ENCODE measurements at regions not wholly inside any gene's neighbourhood (a gene's known extent, or its start where the extent isn't known, plus 50 kb on each side); places are given as distances from the start of the nearest gene placed in this dataset.

- Histone ChIP-seq H3K4me1 (ENCODE audit: control insufficient read depth, insufficient read depth, low read length) (no peaks in the 10 kb centered on the region), H2AFZ (ENCODE audit: control insufficient read depth, low read depth, low read length) (no peak overlapping the region), H4K20me1 (ENCODE audit: control insufficient read depth, insufficient read depth) (no peaks in the 10 kb centered on the region), H3K27ac (ENCODE audit: control insufficient read depth, insufficient read depth) (no peak overlapping the region), H3K27me3 (replicated peaks in 1 of 2; ENCODE audit: control insufficient read depth in 2 of 2, insufficient read depth in 2 of 2, low read length in 1 of 2) (no peaks in the 10 kb centered on the region; a peak in 2 of 4 replicates), H3K36me3 (ENCODE audit: control insufficient read depth in 2 of 2, insufficient read depth in 2 of 2, low read length in 1 of 2) (no peaks in the 10 kb centered on the region), H3K9me3 (replicated peaks; ENCODE audit: control insufficient read depth, insufficient read depth, low read length) (no peaks in the 10 kb centered on the region), H3K4me2 (ENCODE audit: control insufficient read depth, insufficient read depth) (no peak overlapping the region), H3K4me3 (no peak overlapping the region), H3K9ac (ENCODE audit: control insufficient read depth, insufficient read depth, low read length) (no peak overlapping the region), H3K79me2 (ENCODE audit: control insufficient read depth, insufficient read depth, low read length) (no peaks in the 10 kb centered on the region)
- WGBS (ENCODE audit: insufficient coverage, insufficient replicate concordance, low lambda C conversion rate, missing lambda C conversion rate) = 31% methylated on average over 2 of the region's 2 CpGs
- in situ Hi-C loops (cut with MboI) = no loop called here
- FAIRE-seq = no peak
- intact Hi-C loops (cut with micrococcal nuclease; ENCODE audit: unreplicated experiment) = no loop called here
- ChIA-PET CTCF (no interaction called here), POLR2A (no interaction called here), SMC1A (ENCODE audit: uncharacterized antibody, unreplicated experiment) (no interaction called here), RAD21 (ENCODE audit: unreplicated experiment) (no interaction called here)
- no TSS peak for BruUV-seq (replicated peaks)
- TF ChIP-seq GATAD2B (conservative IDR thresholded peaks at IDR 0.05; ENCODE audit: low read depth) = no peak
- no peak for ATAC-seq
- DNase-seq (ENCODE audit: low read depth, low spot score) = no peak
Measured at GRCh38 chr11:93940395-93940794, 80.8 kb upstream of the HEPHL1 start.

- ATAC-seq (no peak), DNase-seq (ENCODE audit: low read depth, low spot score) (no peak), FAIRE-seq (no peak)
- POLR2A ChIA-PET = interaction anchor here (0.7 kb wide), 1 partner anchor 903 kb away, joined by 3 read pairs; no protein-coding TSS in a partner anchor
- Histone ChIP-seq H3K9me3 (replicated peaks; ENCODE audit: control insufficient read depth, insufficient read depth, low read length) (no peaks in the 10 kb centered on the region), H2AFZ (ENCODE audit: control insufficient read depth, low read depth, low read length) (no peak overlapping the region), H3K4me2 (ENCODE audit: control insufficient read depth, insufficient read depth) (no peak overlapping the region), H3K4me1 (ENCODE audit: control insufficient read depth, insufficient read depth, low read length) (no peaks in the 10 kb centered on the region), H3K36me3 (ENCODE audit: control insufficient read depth in 2 of 2, insufficient read depth in 2 of 2, low read length in 1 of 2) (no peaks in the 10 kb centered on the region), H3K27ac (ENCODE audit: control insufficient read depth, insufficient read depth) (no peak overlapping the region), H3K4me3 (no peak overlapping the region), H3K27me3 (replicated peaks in 1 of 2; ENCODE audit: control insufficient read depth in 2 of 2, insufficient read depth in 2 of 2, low read length in 1 of 2) (no peaks in the 10 kb centered on the region), H4K20me1 (ENCODE audit: control insufficient read depth, insufficient read depth) (no peaks in the 10 kb centered on the region), H3K79me2 (ENCODE audit: control insufficient read depth, insufficient read depth, low read length) (no peaks in the 10 kb centered on the region), H3K9ac (ENCODE audit: control insufficient read depth, insufficient read depth, low read length) (no peak overlapping the region)
- SMC1A ChIA-PET (ENCODE audit: uncharacterized antibody, unreplicated experiment) = no interaction called here
- 0% methylated on average over 2 of the region's 2 CpGs for WGBS (ENCODE audit: insufficient coverage, insufficient replicate concordance, low lambda C conversion rate, missing lambda C conversion rate)
- in situ Hi-C loops (cut with MboI) (no loop called here), intact Hi-C loops (cut with micrococcal nuclease; ENCODE audit: unreplicated experiment) (no loop called here)
- BruUV-seq (replicated peaks) = no TSS peak
- CTCF ChIA-PET = interaction anchor here (1.2 kb wide), 1 partner anchor 21 kb away, joined by 3 read pairs; no protein-coding TSS in a partner anchor
- RAD21 ChIA-PET (ENCODE audit: unreplicated experiment) = interaction anchor here (0.7 kb wide), 1 partner anchor 811 kb away, joined by 3 read pairs; no protein-coding TSS in a partner anchor
- TF ChIP-seq ZNF622 (IDR thresholded peaks at IDR 0.05) (no peak), CBX3 (IDR thresholded peaks at IDR 0.05; ENCODE audit: borderline replicate concordance, low read depth) (no peak), SMAD1 (IDR thresholded peaks at IDR 0.05; ENCODE audit: low read depth, partially characterized antibody) (no peak), ESRRA (IDR thresholded peaks at IDR 0.05; ENCODE audit: low read length) (no peak), HDAC2 (IDR thresholded peaks at IDR 0.05) (no peak), TCF3 (IDR thresholded peaks at IDR 0.05; ENCODE audit: borderline replicate concordance, insufficient read depth, low read depth, low read length) (no peak), CHD4 (IDR thresholded peaks at IDR 0.05) (no peak), POU2F2 (IDR thresholded peaks at IDR 0.05; ENCODE audit: borderline replicate concordance, low read depth, low read length) (no peak), HDAC6 (IDR thresholded peaks at IDR 0.05; ENCODE audit: unreplicated experiment) (no peak), ZBTB33 (IDR thresholded peaks at IDR 0.05) (no peak), SMAD5 (IDR thresholded peaks at IDR 0.05; ENCODE audit: low read depth) (no peak), ATF2 (IDR thresholded peaks at IDR 0.05; ENCODE audit: low read length) (no peak), STAT1 (conservative IDR thresholded peaks at IDR 0.05) (no peak), RFX5 (IDR thresholded peaks at IDR 0.05; ENCODE audit: low read depth, low read length) (no peak), IKZF1 (conservative IDR thresholded peaks at IDR 0.05) (no peak)
Measured at GRCh38 chr11:93942176-93942575, 79.0 kb upstream of the HEPHL1 start.

Data from GM12878 (cell line).